Mesenchymal stem cell (in vitro differentiated cells and primary cell): ENCODE measurements at regions not wholly inside any gene's neighbourhood (a gene's known extent, or its start where the extent isn't known, plus 50 kb on each side); places are given as distances from the start of the nearest gene placed in this dataset.

Source experiments
- DNase-seq: peaks from one replicate; pipeline ENCODE4 v3.0.0-alpha.2; 2013
- H2AFZ ChIP-seq: one replicate; pipeline ENCODE4 v1.6.1; 2013; ENCODE audit warnings: low read depth, mild to moderate bottlenecking, control low read depth, inconsistent platforms, low read length, moderate library complexity
- H2AK5ac ChIP-seq: 2 replicates; pipeline ENCODE4 v1.6.1; 2013; ENCODE audit warnings: low read length, moderate library complexity, mild to moderate bottlenecking, inconsistent platforms; ENCODE audit not compliant: severe bottlenecking
- H2BK120ac ChIP-seq: one replicate; pipeline ENCODE4 v1.6.1; 2013; ENCODE audit warnings: low read depth, mild to moderate bottlenecking, inconsistent platforms, low read length, moderate library complexity
- H2BK12ac ChIP-seq, 2 experiments: one replicate each; pipeline ENCODE4 v1.6.1; 2013; ENCODE audit warnings: inconsistent platforms in 2 of 2, low read length in 2 of 2, mild to moderate bottlenecking in 2 of 2, moderate library complexity in 2 of 2, control low read depth in 1 of 2
- H2BK15ac ChIP-seq: one replicate; pipeline ENCODE4 v1.6.1; 2013; ENCODE audit warnings: mild to moderate bottlenecking, low read depth, inconsistent platforms; ENCODE audit not compliant: poor library complexity, severe bottlenecking
- H2BK5ac ChIP-seq: 2 replicates; pipeline ENCODE4 v1.6.1; 2013; ENCODE audit warnings: low read depth, mild to moderate bottlenecking, low read length, control low read depth, inconsistent platforms; ENCODE audit not compliant: poor library complexity, severe bottlenecking
- H3K14ac ChIP-seq, 2 experiments: one replicate each; pipeline ENCODE4 v1.6.1; 2013; ENCODE audit warnings: inconsistent platforms in 2 of 2, low read length in 2 of 2, control low read depth in 1 of 2, mild to moderate bottlenecking in 1 of 2, moderate library complexity in 1 of 2
- H3K18ac ChIP-seq, 2 experiments: one replicate each; pipeline ENCODE4 v1.6.1; 2013; ENCODE audit warnings: inconsistent platforms in 2 of 2, low read length in 2 of 2, control low read depth in 1 of 2, low read depth in 1 of 2, mild to moderate bottlenecking in 1 of 2
- H3K23ac ChIP-seq, 2 experiments: one replicate each; pipeline ENCODE4 v1.6.1; 2013; ENCODE audit warnings: inconsistent platforms in 2 of 2, low read length in 2 of 2, mild to moderate bottlenecking in 2 of 2, moderate library complexity in 2 of 2, control low read depth in 1 of 2
- H3K27ac ChIP-seq: 2 replicates; pipeline ENCODE4 v1.5.1; 2013; ENCODE audit warnings: mild to moderate bottlenecking, moderate library complexity, low read length, control low read depth, inconsistent platforms; ENCODE audit not compliant: poor library complexity, severe bottlenecking
- H3K27me3 ChIP-seq, 2 experiments: 2 replicates each; pipeline versions ENCODE4 v1.6.1 to v1.7.0; 2013; ENCODE audit warnings: low read length in 2 of 2, mild to moderate bottlenecking in 2 of 2, moderate library complexity in 2 of 2, control low read depth in 1 of 2, inconsistent platforms in 1 of 2; ENCODE audit not compliant: control insufficient read depth in 1 of 2, insufficient read depth in 1 of 2
- H3K36me3 ChIP-seq, 2 experiments: 2 replicates each; pipeline versions ENCODE4 v1.6.1 to v1.7.0; 2013; ENCODE audit warnings: low read length in 2 of 2, control low read depth in 1 of 2, inconsistent platforms in 1 of 2, low read depth in 1 of 2, mild to moderate bottlenecking in 1 of 2; ENCODE audit not compliant: insufficient read depth in 2 of 2, control insufficient read depth in 1 of 2
- H3K4ac ChIP-seq, 2 experiments: one replicate each; pipeline ENCODE4 v1.6.1; 2013; ENCODE audit warnings: inconsistent platforms in 2 of 2, low read length in 2 of 2, mild to moderate bottlenecking in 2 of 2, moderate library complexity in 2 of 2, control low read depth in 1 of 2, low read depth in 1 of 2
- H3K4me1 ChIP-seq: 2 replicates; pipeline ENCODE4 v1.6.1; 2013; ENCODE audit warnings: low read depth, low read length, control low read depth; ENCODE audit not compliant: control insufficient read depth, insufficient read depth
- H3K4me2 ChIP-seq: 2 replicates; pipeline ENCODE4 v1.6.1; 2013; ENCODE audit warnings: low read length, mild to moderate bottlenecking, inconsistent platforms; ENCODE audit not compliant: poor library complexity, severe bottlenecking
- H3K4me3 ChIP-seq, 2 experiments: 2 replicates each; pipeline versions ENCODE4 v1.5.1 to v1.7.0; 2013; ENCODE audit warnings: low read length in 2 of 2, mild to moderate bottlenecking in 2 of 2, control low read depth in 1 of 2, low read depth in 1 of 2; ENCODE audit not compliant: insufficient read depth in 1 of 2
- H3K79me1 ChIP-seq: replicated peaks from 2 replicates; pipeline ENCODE4 v1.6.1; 2013; ENCODE audit warnings: mild to moderate bottlenecking, control low read depth, low read length, inconsistent platforms; ENCODE audit not compliant: poor library complexity, severe bottlenecking
- H3K9ac ChIP-seq: 2 replicates; pipeline ENCODE4 v1.7.0; 2013; ENCODE audit warnings: mild to moderate bottlenecking, low read length, moderate library complexity
- H3K9me3 ChIP-seq: 2 replicates; pipeline ENCODE4 v1.7.0; 2013; ENCODE audit warnings: mild to moderate bottlenecking, low read length; ENCODE audit not compliant: control insufficient read depth
- H4K8ac ChIP-seq: one replicate; pipeline ENCODE4 v1.6.1; 2013; ENCODE audit warnings: inconsistent platforms, mild to moderate bottlenecking, low read length, moderate library complexity
- H4K91ac ChIP-seq: one replicate; pipeline ENCODE4 v1.6.1; 2013; ENCODE audit warnings: mild to moderate bottlenecking, low read length, inconsistent platforms
- whole genome bisulfite sequencing: methylation state at CpG from one replicate; pipeline ENCODE4 v1.1.7; 2013; ENCODE audit warnings: mixed read lengths; 5-methylcytosine and 5-hydroxymethylcytosine counted together

- Histone ChIP-seq H2BK120ac (no peak overlapping the region), H3K36me3 (no peaks in the 10 kb centered on the region), H3K4me3 (no peak overlapping the region), H2AFZ (no peak overlapping the region), H4K8ac (no peak overlapping the region), H3K23ac (no peak overlapping the region), H3K4me2 (no peak overlapping the region), H2BK5ac (no peak overlapping the region), H2AK5ac (no peak overlapping the region), H3K14ac (no peak overlapping the region), H3K27ac (no peak overlapping the region), H3K4me1 (no peaks in the 10 kb centered on the region), H3K4ac (no peak overlapping the region), H2BK15ac (no peak overlapping the region), H3K9me3 (no peaks in the 10 kb centered on the region), H2BK12ac (no peak overlapping the region), H3K27me3 (no peaks in the 10 kb centered on the region), H3K18ac (no peak overlapping the region), H4K91ac (no peak overlapping the region), H3K9ac (no peak overlapping the region), H3K79me1 (no peaks in the 10 kb centered on the region)
- no peak for DNase-seq
Measured at GRCh38 chr6:66369407-66369806, 662.4 kb upstream of the EYS start.

- Histone ChIP-seq H2BK120ac (no peak overlapping the region), H3K4me2 (no peak overlapping the region)
Measured at GRCh38 chr6:66362888-66363287, 655.9 kb upstream of the EYS start.

GRCh38 chr6:66361886-66362285, 654.9 kb upstream of the EYS start:
- H3K4ac ChIP-seq = no peak overlapping the region

More at GRCh38 chr6:66362888-66363287, 655.9 kb upstream of the EYS start:
- Histone ChIP-seq H2AFZ (no peak overlapping the region), H3K27me3 (no peaks in the 10 kb centered on the region), H2BK12ac (no peak overlapping the region), H3K4me3 (no peak overlapping the region), H2BK5ac (no peak overlapping the region), H3K4me1 (no peaks in the 10 kb centered on the region), H4K8ac (no peak overlapping the region), H2BK15ac (no peak overlapping the region), H4K91ac (no peak overlapping the region), H3K4ac (no peak overlapping the region), H3K9ac (no peak overlapping the region), H3K9me3 (no peaks in the 10 kb centered on the region), H3K79me1 (no peaks in the 10 kb centered on the region), H3K23ac (no peak overlapping the region), H3K27ac (no peak overlapping the region), H3K18ac (no peak overlapping the region), H2AK5ac (no peak overlapping the region), H3K36me3 (no peaks in the 10 kb centered on the region), H3K14ac (no peak overlapping the region)
- WGBS = 84% methylated on average over 6 of the region's 6 CpGs
- DNase-seq = no peak

GRCh38 chr6:66357781-66358180, 650.8 kb upstream of the EYS start:
- H3K27ac ChIP-seq = no peak overlapping the region
- no peaks in the 10 kb centered on the region for H3K9me3 ChIP-seq
- no peaks in the 10 kb centered on the region for H3K4me1 ChIP-seq
- H3K14ac ChIP-seq = no peak overlapping the region
- no peak overlapping the region for H3K18ac ChIP-seq
- H4K91ac ChIP-seq = no peak overlapping the region
- no peak overlapping the region for H2BK120ac ChIP-seq
- no peak overlapping the region for H3K4me3 ChIP-seq
- no peak for DNase-seq
- H3K4ac ChIP-seq = no peak overlapping the region
- no peaks in the 10 kb centered on the region for H3K27me3 ChIP-seq
- no peaks in the 10 kb centered on the region for H3K79me1 ChIP-seq
- H2BK12ac ChIP-seq = no peak overlapping the region
- no peak overlapping the region for H2AK5ac ChIP-seq
- H3K36me3 ChIP-seq = no peaks in the 10 kb centered on the region
- no peak overlapping the region for H3K4me2 ChIP-seq
- no peak overlapping the region for H4K8ac ChIP-seq
- no peak overlapping the region for H2BK15ac ChIP-seq
- no peak overlapping the region for H3K23ac ChIP-seq
- H2BK5ac ChIP-seq = no peak overlapping the region
- no peak overlapping the region for H2AFZ ChIP-seq
- no peak overlapping the region for H3K9ac ChIP-seq

More at GRCh38 chr6:66361886-66362285, 654.9 kb upstream of the EYS start:
- Histone ChIP-seq H2BK5ac (no peak overlapping the region), H2BK120ac (no peak overlapping the region), H4K8ac (no peak overlapping the region), H3K23ac (no peak overlapping the region), H2AFZ (no peak overlapping the region), H3K4me1 (no peaks in the 10 kb centered on the region), H4K91ac (no peak overlapping the region), H3K4me2 (peak overlapping the region; percentile 29), H3K27me3 (no peaks in the 10 kb centered on the region), H3K79me1 (no peaks in the 10 kb centered on the region), H3K14ac (peak overlapping the region in 1 of 2 experiments; percentile 44), H3K36me3 (no peaks in the 10 kb centered on the region), H3K9ac (no peak overlapping the region), H3K27ac (no peak overlapping the region), H3K9me3 (no peaks in the 10 kb centered on the region), H2BK15ac (no peak overlapping the region), H2AK5ac (no peak overlapping the region), H2BK12ac (no peak overlapping the region), H3K18ac (no peak overlapping the region), H3K4me3 (no peak overlapping the region)
- no peak for DNase-seq
- 90% methylated on average over 8 of the region's 8 CpGs for WGBS
